HCT116 (cell line): ENCODE measurements at regions not wholly inside any gene's neighbourhood (a gene's known extent, or its start where the extent isn't known, plus 50 kb on each side); places are given as distances from the start of the nearest gene placed in this dataset.

ENCODE experiments used
- EZH2 ChIP-seq: fragments of 200-600 bp; sonication (generic); IDR thresholded peaks from 2 replicates; pipeline ENCODE4 v1.6.1; 2017; ENCODE audit warnings: antibody characterized with exemption, mixed run types
- TF ChIP-seq, protein P1 (sequence below), 3 experiments: fragments of 200-600 bp in 1 of 3; sonication (generic) in 1 of 3; IDR thresholded peaks in 2 of 3; conservative IDR thresholded peaks in 1 of 3; 2 replicates each; pipeline ENCODE4 v1.5.1; 2012 to 2017; ENCODE audit warnings: low read depth in 2 of 3, low read length in 2 of 3, antibody characterized with exemption in 1 of 3, borderline replicate concordance in 1 of 3, control low read depth in 1 of 3, mild to moderate bottlenecking in 1 of 3, mixed read lengths in 1 of 3, mixed run types in 1 of 3, moderate library complexity in 1 of 3; ENCODE audit not compliant: insufficient read depth in 1 of 3

- TF ChIP-seq, protein P1, sequence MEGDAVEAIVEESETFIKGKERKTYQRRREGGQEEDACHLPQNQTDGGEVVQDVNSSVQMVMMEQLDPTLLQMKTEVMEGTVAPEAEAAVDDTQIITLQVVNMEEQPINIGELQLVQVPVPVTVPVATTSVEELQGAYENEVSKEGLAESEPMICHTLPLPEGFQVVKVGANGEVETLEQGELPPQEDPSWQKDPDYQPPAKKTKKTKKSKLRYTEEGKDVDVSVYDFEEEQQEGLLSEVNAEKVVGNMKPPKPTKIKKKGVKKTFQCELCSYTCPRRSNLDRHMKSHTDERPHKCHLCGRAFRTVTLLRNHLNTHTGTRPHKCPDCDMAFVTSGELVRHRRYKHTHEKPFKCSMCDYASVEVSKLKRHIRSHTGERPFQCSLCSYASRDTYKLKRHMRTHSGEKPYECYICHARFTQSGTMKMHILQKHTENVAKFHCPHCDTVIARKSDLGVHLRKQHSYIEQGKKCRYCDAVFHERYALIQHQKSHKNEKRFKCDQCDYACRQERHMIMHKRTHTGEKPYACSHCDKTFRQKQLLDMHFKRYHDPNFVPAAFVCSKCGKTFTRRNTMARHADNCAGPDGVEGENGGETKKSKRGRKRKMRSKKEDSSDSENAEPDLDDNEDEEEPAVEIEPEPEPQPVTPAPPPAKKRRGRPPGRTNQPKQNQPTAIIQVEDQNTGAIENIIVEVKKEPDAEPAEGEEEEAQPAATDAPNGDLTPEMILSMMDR (IDR thresholded peaks at IDR 0.05 in 2 of 3, conservative IDR thresholded peaks at IDR 0.05 in 1 of 3; ENCODE audit: borderline replicate concordance in 1 of 3, insufficient read depth in 1 of 3, low read depth in 2 of 3, low read length in 2 of 3) = no peak
- TF ChIP-seq EZH2 = no peak
Observed at GRCh38 chr13:74922963-74923362, 559.0 kb downstream of the TBC1D4 start.
